Parathyroid adenoma (tissue), 2 donors: ENCODE measurements at regions not wholly inside any gene's neighbourhood (a gene's known extent, or its start where the extent isn't known, plus 50 kb on each side); places are given as distances from the start of the nearest gene placed in this dataset.

Experiments used
- H2AFZ ChIP-seq: fragments of 300-600 bp; sonication (generic); one replicate; pipeline ENCODE4 v1.7.0; 2017; ENCODE audit warnings: antibody characterized with exemption, mild to moderate bottlenecking
- H3K27ac ChIP-seq: fragments of 300-600 bp; sonication (generic); one replicate; pipeline ENCODE4 v1.7.0; 2017
- H3K27me3 ChIP-seq: fragments of 300-600 bp; sonication (generic); one replicate; pipeline ENCODE4 v1.7.0; 2017; ENCODE audit warnings: low read length; ENCODE audit not compliant: control insufficient read depth, insufficient read depth
- H3K36me3 ChIP-seq: fragments of 300-600 bp; sonication (generic); one replicate; pipeline ENCODE4 v1.7.0; 2017; ENCODE audit warnings: low read length; ENCODE audit not compliant: control insufficient read depth, insufficient read depth
- H3K4me1 ChIP-seq: fragments of 300-600 bp; sonication (generic); one replicate; pipeline ENCODE4 v1.7.0; 2017; ENCODE audit warnings: control low read depth
- H3K4me2 ChIP-seq: fragments of 300-600 bp; sonication (generic); one replicate; pipeline ENCODE4 v1.7.0; 2017; ENCODE audit warnings: low read length
- H3K4me3 ChIP-seq: fragments of 300-600 bp; sonication (generic); one replicate; pipeline ENCODE4 v1.7.0; 2017; ENCODE audit warnings: low read depth, low read length
- H3K79me2 ChIP-seq: fragments of 300-600 bp; sonication (generic); one replicate; pipeline ENCODE4 v1.7.0; 2017; ENCODE audit warnings: control low read depth
- H3K9ac ChIP-seq: fragments of 300-600 bp; sonication (generic); one replicate; pipeline ENCODE4 v1.7.0; 2017; ENCODE audit warnings: mild to moderate bottlenecking
- H3K9me3 ChIP-seq: fragments of 300-600 bp; sonication (generic); one replicate; pipeline ENCODE4 v1.7.0; 2017; ENCODE audit warnings: low read length; ENCODE audit not compliant: control insufficient read depth
- TF ChIP-seq, protein P1 (sequence below): fragments of 300-600 bp; sonication (generic); IDR thresholded peaks from one replicate; pipeline ENCODE4 v1.7.0; 2017; ENCODE audit warnings: antibody characterized with exemption, mild to moderate bottlenecking
- donor health status: primary hyperparathyroidism.

DNA sequence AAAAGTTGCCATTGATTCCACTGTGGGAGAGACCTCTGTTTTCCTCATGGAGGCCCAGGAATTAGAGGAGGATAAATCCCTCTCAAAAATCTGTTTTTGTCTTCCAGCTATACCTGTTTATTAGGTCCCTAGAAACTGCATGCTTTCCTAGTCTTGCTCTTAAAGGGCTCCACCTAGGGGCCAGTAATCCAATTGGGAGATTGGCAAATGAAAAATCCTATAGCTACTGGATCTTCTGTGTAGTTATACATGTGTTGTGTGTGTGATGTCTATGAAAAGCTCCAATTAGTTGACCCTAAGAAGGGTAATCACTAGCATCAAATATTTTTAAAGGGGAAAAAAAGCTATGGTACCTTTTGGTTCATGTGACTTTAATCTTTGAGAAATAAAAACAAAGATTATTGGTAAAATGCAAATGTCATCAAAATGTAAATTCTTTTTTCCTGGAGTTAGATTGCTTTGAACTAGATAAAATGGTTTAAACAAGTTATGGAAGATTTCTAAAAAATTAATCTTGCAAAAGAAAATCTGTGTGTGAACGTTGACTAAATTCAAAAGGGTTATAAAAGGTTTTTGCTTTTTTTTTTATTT is 63.4 kb upstream of the C1QTNF9B start:
- H3K9ac ChIP-seq, result no peak overlapping the region
- H2AFZ ChIP-seq, result peak overlapping the region; percentile 11
- H3K27ac ChIP-seq, result no peak overlapping the region
- H3K36me3 ChIP-seq, result no peaks in the 10 kb centered on the region
- H3K9me3 ChIP-seq, result no peaks in the 10 kb centered on the region
- no peak overlapping the region for H3K4me3 ChIP-seq
- no peaks in the 10 kb centered on the region for H3K4me1 ChIP-seq
- H3K4me2 ChIP-seq, result no peak overlapping the region
- no peaks in the 10 kb centered on the region for H3K27me3 ChIP-seq
- TF ChIP-seq, protein P1, sequence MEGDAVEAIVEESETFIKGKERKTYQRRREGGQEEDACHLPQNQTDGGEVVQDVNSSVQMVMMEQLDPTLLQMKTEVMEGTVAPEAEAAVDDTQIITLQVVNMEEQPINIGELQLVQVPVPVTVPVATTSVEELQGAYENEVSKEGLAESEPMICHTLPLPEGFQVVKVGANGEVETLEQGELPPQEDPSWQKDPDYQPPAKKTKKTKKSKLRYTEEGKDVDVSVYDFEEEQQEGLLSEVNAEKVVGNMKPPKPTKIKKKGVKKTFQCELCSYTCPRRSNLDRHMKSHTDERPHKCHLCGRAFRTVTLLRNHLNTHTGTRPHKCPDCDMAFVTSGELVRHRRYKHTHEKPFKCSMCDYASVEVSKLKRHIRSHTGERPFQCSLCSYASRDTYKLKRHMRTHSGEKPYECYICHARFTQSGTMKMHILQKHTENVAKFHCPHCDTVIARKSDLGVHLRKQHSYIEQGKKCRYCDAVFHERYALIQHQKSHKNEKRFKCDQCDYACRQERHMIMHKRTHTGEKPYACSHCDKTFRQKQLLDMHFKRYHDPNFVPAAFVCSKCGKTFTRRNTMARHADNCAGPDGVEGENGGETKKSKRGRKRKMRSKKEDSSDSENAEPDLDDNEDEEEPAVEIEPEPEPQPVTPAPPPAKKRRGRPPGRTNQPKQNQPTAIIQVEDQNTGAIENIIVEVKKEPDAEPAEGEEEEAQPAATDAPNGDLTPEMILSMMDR, result peak; percentile 58
- no peaks in the 10 kb centered on the region for H3K79me2 ChIP-seq

DNA sequence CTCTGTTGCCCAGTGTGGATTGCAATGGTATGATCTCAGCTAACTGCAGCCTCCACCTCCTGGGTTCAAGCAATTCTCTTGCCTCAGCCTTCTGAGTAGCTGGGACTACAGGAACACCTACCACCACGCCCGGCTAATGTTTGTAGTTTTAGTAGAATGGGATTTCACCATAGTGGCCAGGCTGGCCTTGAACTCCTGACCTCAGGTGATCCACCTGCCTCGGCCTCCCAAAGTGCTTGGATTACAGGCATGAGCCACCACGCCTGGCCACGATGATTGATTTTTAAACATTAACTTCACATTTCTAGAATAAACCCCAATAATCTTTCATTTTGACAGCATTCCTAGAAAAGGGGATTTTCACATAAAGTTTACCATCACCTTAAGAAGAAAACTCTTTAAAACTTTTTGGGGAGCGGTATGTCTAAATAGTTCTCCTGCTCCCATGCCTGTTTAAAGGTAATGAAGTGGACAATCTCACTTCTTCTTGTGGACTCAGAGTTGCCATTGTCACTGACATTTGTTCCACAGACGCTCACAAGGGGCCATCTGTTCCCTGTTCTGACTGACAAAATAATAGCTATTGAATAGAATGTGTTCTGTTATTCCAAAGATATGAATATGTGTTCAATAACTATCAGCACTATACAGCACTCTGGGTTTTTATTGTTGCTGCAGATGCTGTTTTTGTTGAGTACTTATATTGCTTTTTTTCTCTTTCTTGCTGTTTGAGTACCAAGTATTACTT is 66.1 kb upstream of the C1QTNF9B start:
- Histone ChIP-seq H3K9me3 (no peaks in the 10 kb centered on the region), H3K4me3 (no peak overlapping the region), H3K27me3 (no peaks in the 10 kb centered on the region), H3K4me2 (no peak overlapping the region), H3K36me3 (no peaks in the 10 kb centered on the region), H3K4me1 (no peaks in the 10 kb centered on the region), H3K27ac (no peak overlapping the region), H2AFZ (no peak overlapping the region), H3K79me2 (no peaks in the 10 kb centered on the region), H3K9ac (no peak overlapping the region)
- TF ChIP-seq, protein P1, result no peak

DNA sequence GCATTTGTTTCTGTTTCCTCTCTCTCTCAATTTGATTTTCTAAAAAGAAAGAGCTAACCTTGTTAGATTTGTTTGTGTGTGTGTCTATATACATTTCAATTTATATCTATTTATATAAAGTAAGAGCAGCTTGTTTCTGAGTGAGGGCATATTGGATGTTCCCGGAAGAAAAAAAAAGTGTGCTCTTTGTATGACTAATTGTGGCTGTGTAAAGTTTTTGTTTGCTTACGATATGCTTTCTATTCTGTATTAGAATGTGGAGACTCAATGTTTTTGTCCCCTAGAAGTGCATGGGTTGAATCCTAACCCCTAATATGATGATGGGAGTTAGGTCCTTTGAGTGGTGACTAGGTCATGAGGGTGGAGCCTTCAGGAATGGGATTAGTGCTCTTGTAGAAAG is 66.6 kb upstream of the C1QTNF9B start:
- H3K36me3 ChIP-seq, result no peaks in the 10 kb centered on the region
- H3K4me2 ChIP-seq, result no peak overlapping the region
- no peak overlapping the region for H3K4me3 ChIP-seq
- H3K9me3 ChIP-seq, result no peaks in the 10 kb centered on the region
- H3K79me2 ChIP-seq, result no peaks in the 10 kb centered on the region
- H3K4me1 ChIP-seq, result no peaks in the 10 kb centered on the region
- TF ChIP-seq, protein P1, result no peak
- no peak overlapping the region for H3K27ac ChIP-seq
- H2AFZ ChIP-seq, result no peak overlapping the region
- no peak overlapping the region for H3K9ac ChIP-seq
- H3K27me3 ChIP-seq, result no peaks in the 10 kb centered on the region

DNA sequence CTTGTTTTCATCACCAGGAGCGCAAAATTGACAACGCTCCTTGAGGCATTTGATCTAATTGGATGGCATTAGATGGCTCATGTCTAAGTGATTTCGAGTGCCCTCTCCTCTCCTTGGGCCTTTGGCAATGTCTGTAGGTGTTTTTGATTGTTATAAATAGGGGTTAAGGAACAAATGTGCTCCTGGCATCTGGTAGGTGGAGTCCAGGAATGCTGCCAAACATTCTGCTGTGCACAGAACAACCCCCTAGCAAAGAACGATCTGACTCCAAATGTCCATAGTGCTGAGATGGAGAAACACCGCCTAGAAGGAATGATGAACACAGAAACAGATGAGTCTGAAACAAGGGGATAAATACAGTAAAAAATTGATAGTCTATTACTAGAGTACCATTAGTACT is 68.0 kb upstream of the C1QTNF9B start:
- Histone ChIP-seq H3K79me2 (no peaks in the 10 kb centered on the region), H3K4me2 (peak overlapping the region; percentile 7), H3K9me3 (no peaks in the 10 kb centered on the region), H3K36me3 (no peaks in the 10 kb centered on the region), H3K27me3 (no peaks in the 10 kb centered on the region), H3K4me3 (no peak overlapping the region), H3K9ac (no peak overlapping the region), H3K27ac (no peak overlapping the region), H2AFZ (no peak overlapping the region), H3K4me1 (no peaks in the 10 kb centered on the region)
- TF ChIP-seq, protein P1, result no peak
